Smooth muscle cell (in vitro differentiated cells): ENCODE measurements at regions not wholly inside any gene's neighbourhood (a gene's known extent, or its start where the extent isn't known, plus 50 kb on each side); places are given as distances from the start of the nearest gene placed in this dataset.

Experiments
- DNase-seq: peaks from one replicate; lab custom pipeline; 2025; ENCODE audit not compliant: unreplicated experiment; lab: John Stamatoyannopoulos, UW
- H2AFZ ChIP-seq: fragments of 200-600 bp; sonication (generic); 2 replicates; pipeline ENCODE4 v1.6.0; 2016; ENCODE audit warnings: antibody characterized with exemption, low read depth, mild to moderate bottlenecking
- H3F3A ChIP-seq: fragments of 200-600 bp; sonication (generic); 2 replicates; pipeline ENCODE4 v1.6.0; 2017; ENCODE audit warnings: antibody characterized with exemption, low read depth
- H3K27ac ChIP-seq: fragments of 200-600 bp; sonication (generic); 2 replicates; pipeline ENCODE4 v1.5.1; 2016; ENCODE audit warnings: low read depth, mild to moderate bottlenecking
- H3K27me3 ChIP-seq: fragments of 200-600 bp; sonication (generic); 2 replicates; pipeline ENCODE4 v1.6.1; 2016; ENCODE audit warnings: low read depth, mild to moderate bottlenecking
- H3K36me3 ChIP-seq: fragments of 200-600 bp; sonication (generic); 2 replicates; pipeline ENCODE4 v1.5.1; 2016; ENCODE audit warnings: low read depth
- H3K4me1 ChIP-seq: fragments of 200-600 bp; sonication (generic); 2 replicates; pipeline ENCODE4 v1.5.1; 2016; ENCODE audit warnings: low read depth
- H3K4me2 ChIP-seq: fragments of 200-600 bp; sonication (generic); 2 replicates; pipeline ENCODE4 v1.6.0; 2016; ENCODE audit warnings: mild to moderate bottlenecking
- H3K4me3 ChIP-seq: fragments of 200-600 bp; sonication (generic); 2 replicates; pipeline ENCODE4 v1.5.1; 2016; ENCODE audit warnings: mild to moderate bottlenecking
- H3K79me2 ChIP-seq: fragments of 200-600 bp; sonication (generic); 2 replicates; pipeline ENCODE4 v1.6.0; 2016; ENCODE audit warnings: low read depth, mild to moderate bottlenecking
- H3K9ac ChIP-seq: fragments of 200-600 bp; sonication (generic); 2 replicates; pipeline ENCODE4 v1.6.0; 2016; ENCODE audit warnings: low read depth
- H3K9me3 ChIP-seq: fragments of 200-600 bp; sonication (generic); replicated peaks from 2 replicates; pipeline ENCODE4 v1.5.1; 2016; ENCODE audit warnings: low read depth
- H4K20me1 ChIP-seq: fragments of 200-600 bp; sonication (generic); 2 replicates; pipeline ENCODE4 v1.6.0; 2016; ENCODE audit warnings: low read depth
- WGBS: methylation state at CpG from one replicate; pipeline ENCODE4 v1.1.7; 2016; ENCODE audit warnings: low lambda C conversion rate; 5-methylcytosine and 5-hydroxymethylcytosine counted together
- TF ChIP-seq, protein P1 (sequence below): fragments of 200-600 bp; sonication (generic); IDR thresholded peaks from 2 replicates; pipeline ENCODE4 v1.5.1; 2017; ENCODE audit warnings: borderline replicate concordance, mild to moderate bottlenecking, antibody characterized with exemption; ENCODE audit not compliant: insufficient read depth, poor library complexity, severe bottlenecking

DNA sequence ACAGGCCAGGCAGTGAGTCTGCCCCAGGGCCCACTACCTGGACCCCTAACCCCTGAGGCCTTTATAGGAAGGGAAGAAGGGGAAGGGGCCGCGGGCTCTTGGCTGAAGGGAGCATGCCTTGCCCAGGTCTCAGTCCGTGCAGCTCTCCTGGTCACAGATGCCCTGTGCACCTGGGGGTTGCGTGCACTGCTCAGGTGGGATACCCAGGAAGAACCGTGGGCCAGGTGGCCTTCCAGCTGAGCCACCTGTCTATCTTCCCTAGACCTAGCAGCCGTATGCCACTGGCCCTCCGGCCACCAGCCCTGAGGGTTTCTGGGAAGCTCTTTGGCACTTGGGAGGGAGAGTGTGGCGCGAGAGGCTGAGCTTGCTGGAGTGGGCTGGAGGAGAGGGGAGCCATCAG is 1178.6 kb downstream of the BRD1 start:
- Histone ChIP-seq H3K4me3 (no peak overlapping the region), H4K20me1 (peaks cover 16% of the 10 kb centered on the region), H2AFZ (no peak overlapping the region), H3K79me2 (no peaks in the 10 kb centered on the region), H3K36me3 (no peaks in the 10 kb centered on the region), H3K9ac (no peak overlapping the region), H3F3A (no peaks in the 10 kb centered on the region), H3K4me2 (no peak overlapping the region), H3K27me3 (no peaks in the 10 kb centered on the region), H3K4me1 (no peaks in the 10 kb centered on the region), H3K27ac (no peak overlapping the region), H3K9me3 (no peaks in the 10 kb centered on the region)
- no peak for DNase-seq
- TF ChIP-seq, protein P1, sequence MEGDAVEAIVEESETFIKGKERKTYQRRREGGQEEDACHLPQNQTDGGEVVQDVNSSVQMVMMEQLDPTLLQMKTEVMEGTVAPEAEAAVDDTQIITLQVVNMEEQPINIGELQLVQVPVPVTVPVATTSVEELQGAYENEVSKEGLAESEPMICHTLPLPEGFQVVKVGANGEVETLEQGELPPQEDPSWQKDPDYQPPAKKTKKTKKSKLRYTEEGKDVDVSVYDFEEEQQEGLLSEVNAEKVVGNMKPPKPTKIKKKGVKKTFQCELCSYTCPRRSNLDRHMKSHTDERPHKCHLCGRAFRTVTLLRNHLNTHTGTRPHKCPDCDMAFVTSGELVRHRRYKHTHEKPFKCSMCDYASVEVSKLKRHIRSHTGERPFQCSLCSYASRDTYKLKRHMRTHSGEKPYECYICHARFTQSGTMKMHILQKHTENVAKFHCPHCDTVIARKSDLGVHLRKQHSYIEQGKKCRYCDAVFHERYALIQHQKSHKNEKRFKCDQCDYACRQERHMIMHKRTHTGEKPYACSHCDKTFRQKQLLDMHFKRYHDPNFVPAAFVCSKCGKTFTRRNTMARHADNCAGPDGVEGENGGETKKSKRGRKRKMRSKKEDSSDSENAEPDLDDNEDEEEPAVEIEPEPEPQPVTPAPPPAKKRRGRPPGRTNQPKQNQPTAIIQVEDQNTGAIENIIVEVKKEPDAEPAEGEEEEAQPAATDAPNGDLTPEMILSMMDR, result no peak
- WGBS, result 97% methylated on average over 9 of the region's 9 CpGs

DNA sequence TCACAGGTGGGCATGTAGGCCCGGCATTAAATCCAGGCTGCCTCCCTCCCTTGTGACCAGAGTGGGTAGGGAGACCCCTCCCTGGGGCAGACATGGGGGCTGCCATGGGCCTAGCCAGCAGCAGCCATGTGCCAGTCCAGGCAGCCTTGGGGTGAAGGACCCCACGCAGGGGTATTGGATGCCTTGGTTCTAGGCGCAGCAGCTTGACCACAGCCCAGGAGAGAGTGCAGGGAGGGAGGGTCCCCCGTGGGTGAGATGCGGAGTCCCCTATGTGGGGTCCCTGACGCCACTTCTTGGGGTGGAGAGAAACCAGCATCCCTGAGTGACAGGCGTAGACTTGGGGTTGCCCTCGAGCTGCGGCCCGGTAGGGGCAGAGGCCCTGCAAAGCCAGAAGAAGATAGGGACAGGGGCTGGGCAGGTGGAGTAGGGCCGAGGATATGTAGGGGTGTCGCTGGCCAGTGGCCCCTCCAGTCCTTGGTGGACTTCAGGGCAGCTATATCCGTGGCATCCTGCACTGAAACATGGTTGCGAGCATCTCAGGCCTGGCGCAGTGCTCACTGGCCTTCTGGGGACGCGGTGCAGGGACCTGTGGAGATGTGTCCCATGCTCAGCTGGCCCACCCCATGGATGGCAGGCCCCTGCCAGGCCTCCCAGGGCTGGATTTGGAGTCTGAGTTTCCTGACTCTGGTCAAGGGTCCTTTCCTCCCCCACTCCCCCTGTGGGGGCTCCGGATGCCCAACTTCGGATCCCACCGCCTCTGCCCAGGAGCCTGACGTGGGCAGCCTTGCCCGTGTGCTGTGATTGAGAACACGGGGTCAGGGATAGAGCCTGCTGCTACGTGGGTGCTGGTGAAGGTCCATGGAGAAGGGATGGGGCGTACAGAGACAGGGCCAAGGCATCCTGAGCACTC is 1179.8 kb downstream of the BRD1 start:
- Histone ChIP-seq H3K36me3 (no peaks in the 10 kb centered on the region), H3K9me3 (no peaks in the 10 kb centered on the region)
- WGBS, result 95% methylated on average over 25 of the region's 25 CpGs

DNA sequence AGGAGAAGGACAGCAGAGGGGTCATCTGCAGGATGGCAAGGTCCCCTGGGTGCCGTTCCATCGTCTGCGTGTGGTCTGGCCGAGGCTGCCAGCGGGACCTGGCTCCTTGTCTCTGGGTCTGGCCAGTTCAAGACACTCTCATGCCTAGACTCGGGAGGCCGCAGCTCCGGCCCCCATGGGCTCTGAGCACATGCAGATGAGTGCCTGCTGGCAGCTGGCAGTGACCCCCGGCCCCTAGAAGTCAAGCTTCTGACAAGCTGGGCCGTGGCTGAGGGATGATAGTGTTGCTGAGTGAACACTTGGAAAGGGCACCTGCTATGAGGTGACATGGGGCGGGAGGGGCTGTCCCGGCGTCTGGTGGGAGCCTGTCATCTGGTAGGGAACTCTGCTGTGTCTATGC is 1180.6 kb downstream of the BRD1 start:
- Histone ChIP-seq H3K9ac (no peak overlapping the region), H3K27me3 (no peaks in the 10 kb centered on the region), H3K36me3 (no peaks in the 10 kb centered on the region), H3K4me3 (no peak overlapping the region), H2AFZ (no peak overlapping the region), H3K79me2 (no peaks in the 10 kb centered on the region), H3K4me1 (no peaks in the 10 kb centered on the region), H4K20me1 (peaks cover 34% of the 10 kb centered on the region), H3K4me2 (no peak overlapping the region), H3K27ac (no peak overlapping the region), H3K9me3 (no peaks in the 10 kb centered on the region), H3F3A (no peaks in the 10 kb centered on the region)
- 97% methylated on average over 13 of the region's 13 CpGs for WGBS
- TF ChIP-seq, protein P1, result no peak
- DNase-seq, result no peak

More for the DNA sequence above, 1179.8 kb downstream of the BRD1 start:
- no peak overlapping the region for H3K27ac ChIP-seq
- H3K79me2 ChIP-seq, result no peaks in the 10 kb centered on the region
- no peak overlapping the region for H3K9ac ChIP-seq
- no peaks in the 10 kb centered on the region for H3F3A ChIP-seq
- H3K4me2 ChIP-seq, result no peak overlapping the region
- no peaks in the 10 kb centered on the region for H3K4me1 ChIP-seq
- TF ChIP-seq, protein P1, result no peak
- no peak overlapping the region for H2AFZ ChIP-seq
- peaks cover 28% of the 10 kb centered on the region for H4K20me1 ChIP-seq
- H3K27me3 ChIP-seq, result no peaks in the 10 kb centered on the region
- no peak for DNase-seq
- no peak overlapping the region for H3K4me3 ChIP-seq
